ENCODE measurements at regions not wholly inside any gene's neighbourhood (a gene's known extent, or its start where the extent isn't known, plus 50 kb on each side); places are given as distances from the start of the nearest gene placed in this dataset.

- no peaks in the 10 kb centered on the region for H3K9me3 ChIP-seq (ENCODE audit: control insufficient read depth in 2 of 3, low read length in 3 of 3)
- Mint-ChIP-seq H3K27me3 (peaks cover 0 to 4% (median 0%) of the 10 kb centered on the region in 5 donors), H3K4me1 (no peaks in the 10 kb centered on the region), H3K36me3 (no peaks in the 10 kb centered on the region), H3K4me3 (no peak overlapping the region), H3K27ac (no peak overlapping the region), H3K9me3 (peaks cover 0 to 6% (median 4%) of the 10 kb centered on the region in 11 donors)
- no peak for DNase-seq
- intact Hi-C loops (cut with micrococcal nuclease) = no loop called here
- ChIA-PET CTCF (no interaction called here), POLR2A (no interaction called here)
- H3K27ac ChIP-seq (ENCODE audit: low read depth, low read length) = no peak overlapping the region
- H3K36me3 ChIP-seq (ENCODE audit: control insufficient read depth in 2 of 3, insufficient read depth in 3 of 3, low read length in 3 of 3) = no peaks in the 10 kb centered on the region
- ATAC-seq = no peak
- no peaks in the 10 kb centered on the region for H3K27me3 ChIP-seq (ENCODE audit: control insufficient read depth in 2 of 2, insufficient read depth in 2 of 2, low read length in 2 of 2)
- no peaks in the 10 kb centered on the region for H3K4me1 ChIP-seq (ENCODE audit: control insufficient read depth in 2 of 2, insufficient read depth in 2 of 2, low read length in 2 of 2)
- H3K4me3 ChIP-seq (ENCODE audit: low read length) = no peak overlapping the region
Observed at GRCh38 chr17:69874175-69874670, 200.8 kb upstream of the KCNJ16 start.

- intact Hi-C loops (cut with micrococcal nuclease) = no loop called here
- no peak overlapping the region for H3K27ac Mint-ChIP-seq
- Histone ChIP-seq H3K4me3 (ENCODE audit: low read length) (no peak overlapping the region), H3K4me1 (ENCODE audit: control insufficient read depth in 2 of 2, insufficient read depth in 2 of 2, low read length in 2 of 2) (no peaks in the 10 kb centered on the region), H3K36me3 (ENCODE audit: control insufficient read depth in 2 of 3, insufficient read depth in 3 of 3, low read length in 3 of 3) (no peaks in the 10 kb centered on the region), H3K27me3 (ENCODE audit: control insufficient read depth in 2 of 2, insufficient read depth in 2 of 2, low read length in 2 of 2) (no peaks in the 10 kb centered on the region), H3K9me3 (ENCODE audit: control insufficient read depth in 2 of 3, low read length in 3 of 3) (no peaks in the 10 kb centered on the region), H3K27ac (ENCODE audit: low read depth, low read length) (no peak overlapping the region)
- no peak overlapping the region for H3K4me3 Mint-ChIP-seq
- H3K36me3 Mint-ChIP-seq = no peaks in the 10 kb centered on the region
- ChIA-PET CTCF (no interaction called here), POLR2A (no interaction called here)
- peaks cover 1 to 7% (median 3%) of the 10 kb centered on the region in 11 donors for H3K9me3 Mint-ChIP-seq
- peaks cover 0 to 4% (median 0%) of the 10 kb centered on the region in 5 donors for H3K27me3 Mint-ChIP-seq
- ATAC-seq = no peak
- DNase-seq = no peak
- no peaks in the 10 kb centered on the region for H3K4me1 Mint-ChIP-seq
Observed at GRCh38 chr17:69876757-69877156, 198.3 kb upstream of the KCNJ16 start.

- Histone ChIP-seq H3K27me3 (ENCODE audit: control insufficient read depth in 2 of 2, insufficient read depth in 2 of 2, low read length in 2 of 2) (no peaks in the 10 kb centered on the region), H3K4me3 (ENCODE audit: low read length) (no peak overlapping the region), H3K4me1 (ENCODE audit: control insufficient read depth in 2 of 2, insufficient read depth in 2 of 2, low read length in 2 of 2) (no peaks in the 10 kb centered on the region), H3K27ac (ENCODE audit: low read depth, low read length) (no peak overlapping the region), H3K9me3 (ENCODE audit: control insufficient read depth in 2 of 3, low read length in 3 of 3) (no peaks in the 10 kb centered on the region), H3K36me3 (ENCODE audit: control insufficient read depth in 2 of 3, insufficient read depth in 3 of 3, low read length in 3 of 3) (no peaks in the 10 kb centered on the region)
- POLR2A ChIA-PET = no interaction called here
- no peak for DNase-seq
- H3K4me3 Mint-ChIP-seq = no peak overlapping the region
- peaks cover 0 to 4% (median 0%) of the 10 kb centered on the region in 5 donors for H3K27me3 Mint-ChIP-seq
- CTCF ChIA-PET = no interaction called here
- intact Hi-C loops (cut with micrococcal nuclease) = no loop called here
- H3K36me3 Mint-ChIP-seq = no peaks in the 10 kb centered on the region
- no peak for ATAC-seq
- peaks cover 0 to 7% (median 2%) of the 10 kb centered on the region in 11 donors for H3K9me3 Mint-ChIP-seq
- H3K4me1 Mint-ChIP-seq = no peaks in the 10 kb centered on the region
- H3K27ac Mint-ChIP-seq = no peak overlapping the region
Observed at GRCh38 chr17:69878661-69879060, 196.4 kb upstream of the KCNJ16 start.

- Mint-ChIP-seq H3K27ac (no peak overlapping the region), H3K36me3 (no peaks in the 10 kb centered on the region), H3K9me3 (peaks cover 0 to 6% (median 2%) of the 10 kb centered on the region in 11 donors), H3K27me3 (peaks cover 0 to 2% (median 0%) of the 10 kb centered on the region in 5 donors), H3K4me1 (no peaks in the 10 kb centered on the region), H3K4me3 (no peak overlapping the region)
- Histone ChIP-seq H3K27ac (ENCODE audit: low read depth, low read length) (no peak overlapping the region), H3K36me3 (ENCODE audit: control insufficient read depth in 2 of 3, insufficient read depth in 3 of 3, low read length in 3 of 3) (no peaks in the 10 kb centered on the region), H3K9me3 (ENCODE audit: control insufficient read depth in 2 of 3, low read length in 3 of 3) (no peaks in the 10 kb centered on the region), H3K4me3 (ENCODE audit: low read length) (no peak overlapping the region), H3K4me1 (ENCODE audit: control insufficient read depth in 2 of 2, insufficient read depth in 2 of 2, low read length in 2 of 2) (no peaks in the 10 kb centered on the region), H3K27me3 (ENCODE audit: control insufficient read depth in 2 of 2, insufficient read depth in 2 of 2, low read length in 2 of 2) (no peaks in the 10 kb centered on the region)
- intact Hi-C loops (cut with micrococcal nuclease) = no loop called here
- DNase-seq (no peak), ATAC-seq (no peak)
- ChIA-PET CTCF (no interaction called here), POLR2A (no interaction called here)
Observed at GRCh38 chr17:69879576-69879975, 195.4 kb upstream of the KCNJ16 start.

- H3K36me3 Mint-ChIP-seq = no peaks in the 10 kb centered on the region
- CTCF ChIA-PET = no interaction called here
- no peak for DNase-seq
Observed at GRCh38 chr17:69880591-69881112, 194.4 kb upstream of the KCNJ16 start.

GRCh38 chr17:69882281-69882680, 192.7 kb upstream of the KCNJ16 start:
- intact Hi-C loops (cut with micrococcal nuclease) = no loop called here
- Histone ChIP-seq H3K9me3 (ENCODE audit: control insufficient read depth in 2 of 3, low read length in 3 of 3) (no peaks in the 10 kb centered on the region), H3K27me3 (ENCODE audit: control insufficient read depth in 2 of 2, insufficient read depth in 2 of 2, low read length in 2 of 2) (no peaks in the 10 kb centered on the region), H3K36me3 (ENCODE audit: control insufficient read depth in 2 of 3, insufficient read depth in 3 of 3, low read length in 3 of 3) (no peaks in the 10 kb centered on the region), H3K27ac (ENCODE audit: low read depth, low read length) (no peak overlapping the region), H3K4me3 (ENCODE audit: low read length) (no peak overlapping the region), H3K4me1 (ENCODE audit: control insufficient read depth in 2 of 2, insufficient read depth in 2 of 2, low read length in 2 of 2) (no peaks in the 10 kb centered on the region)
- POLR2A ChIA-PET = no interaction called here
- DNase-seq (no peak), ATAC-seq (no peak)
- CTCF ChIA-PET = no interaction called here
- no peak overlapping the region for H3K4me3 Mint-ChIP-seq
- H3K36me3 Mint-ChIP-seq = no peaks in the 10 kb centered on the region
- no peaks in the 10 kb centered on the region for H3K27me3 Mint-ChIP-seq
- no peak overlapping the region for H3K27ac Mint-ChIP-seq
- H3K4me1 Mint-ChIP-seq = no peaks in the 10 kb centered on the region
- H3K9me3 Mint-ChIP-seq = peaks cover 0 to 5% (median 0%) of the 10 kb centered on the region in 11 donors

More at GRCh38 chr17:69880591-69881112, 194.4 kb upstream of the KCNJ16 start:
- ATAC-seq = no peak
- Mint-ChIP-seq H3K27me3 (no peaks in the 10 kb centered on the region), H3K27ac (no peak overlapping the region), H3K9me3 (peaks cover 0 to 5% (median 1%) of the 10 kb centered on the region in 11 donors), H3K4me1 (no peaks in the 10 kb centered on the region), H3K4me3 (no peak overlapping the region)
- Histone ChIP-seq H3K4me1 (ENCODE audit: control insufficient read depth in 2 of 2, insufficient read depth in 2 of 2, low read length in 2 of 2) (no peaks in the 10 kb centered on the region), H3K27me3 (ENCODE audit: control insufficient read depth in 2 of 2, insufficient read depth in 2 of 2, low read length in 2 of 2) (no peaks in the 10 kb centered on the region), H3K9me3 (ENCODE audit: control insufficient read depth in 2 of 3, low read length in 3 of 3) (no peaks in the 10 kb centered on the region), H3K4me3 (ENCODE audit: low read length) (no peak overlapping the region), H3K27ac (ENCODE audit: low read depth, low read length) (no peak overlapping the region), H3K36me3 (ENCODE audit: control insufficient read depth in 2 of 3, insufficient read depth in 3 of 3, low read length in 3 of 3) (no peaks in the 10 kb centered on the region)
- POLR2A ChIA-PET = no interaction called here
- intact Hi-C loops (cut with micrococcal nuclease) = no loop called here

- ATAC-seq (no peak), DNase-seq (no peak)
- no peaks in the 10 kb centered on the region for H3K36me3 Mint-ChIP-seq
- intact Hi-C loops (cut with micrococcal nuclease) = no loop called here
- H3K27ac Mint-ChIP-seq = no peak overlapping the region
- no peaks in the 10 kb centered on the region for H3K27me3 Mint-ChIP-seq
- ChIA-PET CTCF (no interaction called here), POLR2A (no interaction called here)
- H3K4me1 Mint-ChIP-seq = no peaks in the 10 kb centered on the region
- no peaks in the 10 kb centered on the region for H3K4me1 ChIP-seq (ENCODE audit: control insufficient read depth in 2 of 2, insufficient read depth in 2 of 2, low read length in 2 of 2)
- no peaks in the 10 kb centered on the region for H3K27me3 ChIP-seq (ENCODE audit: control insufficient read depth in 2 of 2, insufficient read depth in 2 of 2, low read length in 2 of 2)
- peaks cover 0 to 5% (median 0%) of the 10 kb centered on the region in 11 donors for H3K9me3 Mint-ChIP-seq
- no peak overlapping the region for H3K4me3 ChIP-seq (ENCODE audit: low read length)
- H3K36me3 ChIP-seq (ENCODE audit: control insufficient read depth in 2 of 3, insufficient read depth in 3 of 3, low read length in 3 of 3) = no peaks in the 10 kb centered on the region
- no peaks in the 10 kb centered on the region for H3K9me3 ChIP-seq (ENCODE audit: control insufficient read depth in 2 of 3, low read length in 3 of 3)
- no peak overlapping the region for H3K4me3 Mint-ChIP-seq
- no peak overlapping the region for H3K27ac ChIP-seq (ENCODE audit: low read depth, low read length)
Observed at GRCh38 chr17:69883120-69883519, 191.9 kb upstream of the KCNJ16 start.

Data from naive thymus-derived CD4-positive, alpha-beta T cell (primary cell).